HL-60 (cell line): ENCODE measurements at regions not wholly inside any gene's neighbourhood (a gene's known extent, or its start where the extent isn't known, plus 50 kb on each side); places are given as distances from the start of the nearest gene placed in this dataset.

Experiments
- DNase-seq, 2 experiments: peaks; one replicate each; pipeline ENCODE4 v3.0.0-alpha.2; 2010 to 2020; ENCODE audit warnings: low read depth in 1 of 2, low spot score in 1 of 2
- H3K27ac ChIP-seq: fragments of 250-450 bp; sonication (Bioruptor Pico); replicated peaks from 2 replicates; pipeline ENCODE4 v1.5.1; 2020; ENCODE audit warnings: mild to moderate bottlenecking, moderate library complexity
- H3K27me3 ChIP-seq: fragments of 250-450 bp; sonication (Bioruptor Pico); 2 replicates; pipeline ENCODE4 v1.5.1; 2021; ENCODE audit warnings: mild to moderate bottlenecking, moderate library complexity; ENCODE audit not compliant: insufficient read depth, poor library complexity, severe bottlenecking
- H3K4me3 ChIP-seq: replicated peaks from 2 replicates; pipeline ENCODE4 v1.5.1; 2011; ENCODE audit warnings: mild to moderate bottlenecking, control low read depth, low read length; ENCODE audit not compliant: insufficient read depth
- CTCF ChIP-seq: IDR thresholded peaks from one replicate; pipeline ENCODE4 v1.5.1; 2011; ENCODE audit warnings: low read length, control low read depth, inconsistent platforms; ENCODE audit not compliant: insufficient read depth
- GABPA ChIP-seq: IDR thresholded peaks from 2 replicates; pipeline ENCODE4 v1.6.1; 2012; ENCODE audit warnings: low read depth
- POLR2AphosphoS5 ChIP-seq: IDR thresholded peaks from 2 replicates; pipeline ENCODE4 v1.6.1; 2012; ENCODE audit warnings: low read depth
- SPI1 ChIP-seq: IDR thresholded peaks from 2 replicates; pipeline ENCODE4 v1.6.1; 2012; ENCODE audit warnings: low read depth, mild to moderate bottlenecking, borderline replicate concordance
- TF ChIP-seq, protein P1 (sequence below): IDR thresholded peaks from 2 replicates; pipeline ENCODE4 v1.6.1; 2012; ENCODE audit warnings: low read depth; ENCODE audit not compliant: insufficient replicate concordance

- no peak for DNase-seq
- Histone ChIP-seq H3K27ac (no peak overlapping the region), H3K4me3 (no peak overlapping the region), H3K27me3 (no peaks in the 10 kb centered on the region)
- TF ChIP-seq POLR2AphosphoS5 (no peak), SPI1 (no peak), GABPA (no peak), CTCF (no peak)
- TF ChIP-seq, protein P1, sequence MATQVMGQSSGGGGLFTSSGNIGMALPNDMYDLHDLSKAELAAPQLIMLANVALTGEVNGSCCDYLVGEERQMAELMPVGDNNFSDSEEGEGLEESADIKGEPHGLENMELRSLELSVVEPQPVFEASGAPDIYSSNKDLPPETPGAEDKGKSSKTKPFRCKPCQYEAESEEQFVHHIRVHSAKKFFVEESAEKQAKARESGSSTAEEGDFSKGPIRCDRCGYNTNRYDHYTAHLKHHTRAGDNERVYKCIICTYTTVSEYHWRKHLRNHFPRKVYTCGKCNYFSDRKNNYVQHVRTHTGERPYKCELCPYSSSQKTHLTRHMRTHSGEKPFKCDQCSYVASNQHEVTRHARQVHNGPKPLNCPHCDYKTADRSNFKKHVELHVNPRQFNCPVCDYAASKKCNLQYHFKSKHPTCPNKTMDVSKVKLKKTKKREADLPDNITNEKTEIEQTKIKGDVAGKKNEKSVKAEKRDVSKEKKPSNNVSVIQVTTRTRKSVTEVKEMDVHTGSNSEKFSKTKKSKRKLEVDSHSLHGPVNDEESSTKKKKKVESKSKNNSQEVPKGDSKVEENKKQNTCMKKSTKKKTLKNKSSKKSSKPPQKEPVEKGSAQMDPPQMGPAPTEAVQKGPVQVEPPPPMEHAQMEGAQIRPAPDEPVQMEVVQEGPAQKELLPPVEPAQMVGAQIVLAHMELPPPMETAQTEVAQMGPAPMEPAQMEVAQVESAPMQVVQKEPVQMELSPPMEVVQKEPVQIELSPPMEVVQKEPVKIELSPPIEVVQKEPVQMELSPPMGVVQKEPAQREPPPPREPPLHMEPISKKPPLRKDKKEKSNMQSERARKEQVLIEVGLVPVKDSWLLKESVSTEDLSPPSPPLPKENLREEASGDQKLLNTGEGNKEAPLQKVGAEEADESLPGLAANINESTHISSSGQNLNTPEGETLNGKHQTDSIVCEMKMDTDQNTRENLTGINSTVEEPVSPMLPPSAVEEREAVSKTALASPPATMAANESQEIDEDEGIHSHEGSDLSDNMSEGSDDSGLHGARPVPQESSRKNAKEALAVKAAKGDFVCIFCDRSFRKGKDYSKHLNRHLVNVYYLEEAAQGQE = no peak
Measured at GRCh38 chr20:4534315-4534714, 151.9 kb upstream of the PRNP start.

DNA sequence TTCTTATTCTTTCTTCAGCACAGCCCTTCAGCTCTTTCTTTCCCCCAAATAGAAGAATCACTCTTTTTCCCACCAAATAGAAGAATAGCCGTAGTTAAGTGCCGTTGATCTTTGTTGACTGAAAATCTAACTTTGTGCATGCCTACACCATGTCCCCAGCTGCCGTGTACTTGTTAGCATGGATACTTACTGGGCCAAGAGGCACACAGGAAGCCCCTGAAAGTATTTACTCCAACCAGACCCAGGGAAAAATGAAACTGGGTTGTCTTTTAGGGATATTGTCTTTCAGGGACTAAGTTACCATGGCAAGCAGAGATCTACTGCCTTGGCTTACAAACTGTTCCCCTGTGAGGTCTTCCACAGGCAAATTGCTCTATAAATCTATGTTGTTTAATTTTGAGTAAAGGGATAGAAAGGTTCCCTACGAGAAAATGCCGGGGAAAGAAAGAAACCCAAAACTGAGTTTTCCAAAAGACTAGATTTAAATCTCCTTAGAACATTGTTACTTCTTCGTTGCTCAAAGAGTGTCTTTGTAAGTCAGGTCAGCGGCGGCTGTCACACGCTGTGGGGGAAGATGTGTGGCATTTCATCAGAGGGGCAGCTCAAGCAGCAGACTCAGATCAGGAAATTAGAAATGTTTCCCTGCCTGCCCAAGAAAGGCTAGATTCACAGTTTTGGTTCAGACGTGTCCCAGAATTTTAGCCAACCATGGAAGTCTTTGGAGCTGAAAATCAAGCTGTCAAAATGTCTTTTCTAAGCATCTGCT, 152.7 kb upstream of the PRNP start:
- DNase-seq = no peak

DNA sequence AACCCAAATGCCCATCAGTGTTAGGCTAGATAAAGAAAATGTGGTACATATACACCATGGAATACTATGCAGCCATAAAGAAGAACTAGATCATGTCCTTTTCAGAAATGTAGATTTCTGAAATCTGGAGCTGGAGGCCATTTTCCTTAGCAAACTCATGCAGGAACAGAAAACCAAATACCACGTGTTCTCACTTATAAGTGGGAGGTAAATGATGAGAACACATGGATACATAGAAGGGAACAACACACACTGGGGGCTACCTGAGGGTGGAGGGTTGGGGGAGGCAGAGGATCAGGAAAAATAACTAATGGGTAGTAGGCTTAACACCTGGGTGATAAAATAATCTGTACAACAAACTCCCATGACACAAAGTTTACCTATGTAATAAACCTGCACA, 153.5 kb upstream of the PRNP start:
- TF ChIP-seq POLR2AphosphoS5 = no peak
- no peak for TF ChIP-seq SPI1
- no peak for TF ChIP-seq CTCF
- TF ChIP-seq, protein P1 = no peak
- Histone ChIP-seq H3K4me3 (no peak overlapping the region), H3K27me3 (no peaks in the 10 kb centered on the region), H3K27ac (no peak overlapping the region)
- DNase-seq = no peak

More for the DNA sequence above, 152.7 kb upstream of the PRNP start:
- no peaks in the 10 kb centered on the region for H3K27me3 ChIP-seq
- TF ChIP-seq GABPA = no peak
- TF ChIP-seq SPI1 = no peak
- H3K27ac ChIP-seq = no peak overlapping the region
- no peak overlapping the region for H3K4me3 ChIP-seq

- no peaks in the 10 kb centered on the region for H3K27me3 ChIP-seq
- TF ChIP-seq GABPA (no peak), SPI1 (no peak), POLR2AphosphoS5 (no peak), CTCF (no peak)
- TF ChIP-seq, protein P1 = no peak
- DNase-seq = no peak
Measured at GRCh38 chr20:4524792-4525191, 161.5 kb upstream of the PRNP start.

More at GRCh38 chr20:4524792-4525191, 161.5 kb upstream of the PRNP start:
- Histone ChIP-seq H3K4me3 (no peak overlapping the region), H3K27ac (no peak overlapping the region)
